IPS-18a (cell line): ENCODE measurements at regions not wholly inside any gene's neighbourhood (a gene's known extent, or its start where the extent isn't known, plus 50 kb on each side); places are given as distances from the start of the nearest gene placed in this dataset.
"Not testable (repeated sequence)": the region's sequence is repeated elsewhere in the genome, so short reads cannot be mapped to it uniquely, and the experiment has no call there.

Experiments used
- H3K27ac ChIP-seq: one replicate; pipeline ENCODE4 v1.5.1; 2013; ENCODE audit warnings: low read length
- H3K27me3 ChIP-seq: one replicate; pipeline ENCODE4 v1.6.1; 2013; ENCODE audit warnings: mild to moderate bottlenecking, low read length; ENCODE audit not compliant: control insufficient read depth, insufficient read depth
- H3K36me3 ChIP-seq: one replicate; pipeline ENCODE4 v1.6.1; 2013; ENCODE audit warnings: low read depth, low read length; ENCODE audit not compliant: control insufficient read depth
- H3K4me1 ChIP-seq: one replicate; pipeline ENCODE4 v1.6.1; 2013; ENCODE audit warnings: low read depth, low read length; ENCODE audit not compliant: control insufficient read depth
- H3K4me3 ChIP-seq: one replicate; pipeline ENCODE4 v1.5.1; 2013; ENCODE audit warnings: low read length
- H3K9ac ChIP-seq: one replicate; pipeline ENCODE4 v1.6.1; 2013; ENCODE audit warnings: mild to moderate bottlenecking, low read length, moderate library complexity
- H3K9me3 ChIP-seq: one replicate; pipeline ENCODE4 v1.6.1; 2013; ENCODE audit warnings: low read depth, low read length; ENCODE audit not compliant: control insufficient read depth

DNA sequence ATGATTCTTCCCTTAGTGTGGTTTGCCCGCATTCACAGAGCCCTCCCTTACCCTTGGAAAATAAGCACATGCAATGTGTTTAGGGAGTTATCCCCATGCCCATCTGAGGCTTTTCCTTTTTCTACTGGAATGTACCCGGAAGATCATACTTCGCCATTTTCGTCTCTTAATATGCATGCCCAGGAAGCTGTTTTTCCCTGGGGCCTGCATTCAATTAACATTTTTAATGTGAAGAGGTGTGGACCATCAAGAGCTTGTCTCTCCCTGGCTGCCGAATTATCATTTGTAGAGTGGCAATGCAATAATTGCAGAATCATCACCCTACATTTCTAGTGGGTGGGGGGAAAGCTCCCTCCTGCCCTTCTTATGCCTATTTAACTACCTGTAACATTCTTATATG is 976.3 kb downstream of the DIPK2A start:
- Histone ChIP-seq H3K27me3 (no peaks in the 10 kb centered on the region), H3K36me3 (no peaks in the 10 kb centered on the region), H3K4me3 (no peak overlapping the region), H3K9ac (no peak overlapping the region), H3K27ac (no peak overlapping the region), H3K4me1 (no peaks in the 10 kb centered on the region), H3K9me3 (peaks cover 8% of the 10 kb centered on the region)

DNA sequence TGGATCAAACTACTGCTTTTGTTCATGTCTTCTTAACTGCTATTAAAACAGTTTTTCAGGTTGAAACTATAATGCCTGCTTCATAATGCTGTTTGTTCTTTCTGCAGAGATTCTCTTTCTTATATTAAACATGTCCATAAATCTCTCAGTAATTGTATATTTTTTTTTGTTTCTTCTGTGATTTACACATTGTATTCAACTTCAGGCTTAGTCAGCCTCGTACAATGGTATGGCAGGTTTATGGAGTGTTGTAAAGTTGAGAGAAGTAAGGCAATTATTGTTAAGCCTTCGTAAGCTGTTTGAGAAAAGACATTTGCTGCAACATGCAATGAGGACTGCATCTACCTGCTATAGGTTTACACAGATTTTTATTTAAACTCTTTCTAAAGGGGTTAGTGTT is 977.1 kb downstream of the DIPK2A start:
- no peak overlapping the region for H3K4me3 ChIP-seq
- H3K36me3 ChIP-seq, result no peaks in the 10 kb centered on the region
- H3K27ac ChIP-seq, result no peak overlapping the region
- no peaks in the 10 kb centered on the region for H3K4me1 ChIP-seq
- no peaks in the 10 kb centered on the region for H3K27me3 ChIP-seq
- H3K9ac ChIP-seq, result no peak overlapping the region
- peaks cover 8% of the 10 kb centered on the region for H3K9me3 ChIP-seq

DNA sequence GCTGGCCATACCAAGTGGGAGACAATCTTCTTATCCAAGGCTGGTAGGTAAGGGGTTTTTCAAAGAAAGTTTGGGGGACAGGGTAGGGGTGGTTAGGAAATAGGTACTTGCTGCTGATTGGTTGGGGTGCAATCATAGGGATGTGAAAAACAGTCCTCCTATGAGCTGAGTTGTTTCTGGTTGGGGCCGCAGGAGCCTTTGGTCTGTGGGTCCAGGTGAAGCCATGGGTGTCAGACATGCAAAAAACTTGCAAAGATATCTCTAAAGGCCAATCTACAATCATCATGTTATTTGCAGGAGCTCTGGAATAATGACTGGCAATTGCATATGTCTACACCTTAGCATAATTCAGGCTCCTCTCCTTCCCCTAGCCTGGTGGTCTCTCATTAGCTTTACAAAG is 982.3 kb downstream of the DIPK2A start:
- Histone ChIP-seq H3K4me1 (no peaks in the 10 kb centered on the region), H3K27ac (no peak overlapping the region), H3K9me3 (peaks cover 8% of the 10 kb centered on the region), H3K36me3 (no peaks in the 10 kb centered on the region), H3K27me3 (no peaks in the 10 kb centered on the region), H3K9ac (no peak overlapping the region), H3K4me3 (no peak overlapping the region)

DNA sequence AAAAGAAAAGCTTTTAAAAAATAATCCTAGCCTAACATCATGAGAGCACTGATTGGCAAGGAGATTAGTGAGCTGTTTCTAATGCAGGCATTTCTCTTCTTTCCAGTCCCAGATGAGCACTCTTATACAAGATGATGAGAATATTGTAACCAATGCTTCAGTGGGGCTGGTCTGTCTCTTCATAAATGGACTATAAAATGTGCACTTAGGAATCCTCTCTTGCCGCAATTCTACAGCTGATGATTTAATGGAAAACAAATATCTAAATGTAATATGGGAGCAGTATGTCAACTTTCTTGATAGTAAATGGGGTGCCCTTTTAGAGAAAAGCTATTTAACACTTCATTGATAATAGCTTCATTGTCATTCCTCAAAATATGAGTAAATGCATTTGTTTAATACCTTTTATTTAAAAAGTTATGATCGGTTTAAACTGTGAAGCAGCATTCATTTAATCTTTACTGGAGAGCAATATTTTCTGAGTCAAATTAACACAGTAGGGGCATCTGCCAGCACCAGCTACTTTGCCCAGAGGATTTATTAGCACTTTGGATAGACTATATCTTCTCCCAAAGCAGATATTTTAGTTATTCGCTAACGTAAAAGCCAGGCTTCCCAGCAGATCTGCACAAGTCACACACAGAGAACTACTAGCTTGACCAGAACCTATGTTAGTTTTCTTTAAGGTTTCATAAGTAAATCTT is 985.9 kb downstream of the DIPK2A start:
- Histone ChIP-seq H3K36me3 (no peaks in the 10 kb centered on the region), H3K27ac (no peak overlapping the region), H3K27me3 (no peaks in the 10 kb centered on the region), H3K9me3 (no peaks in the 10 kb centered on the region), H3K4me1 (no peaks in the 10 kb centered on the region), H3K9ac (no peak overlapping the region), H3K4me3 (no peak overlapping the region)

DNA sequence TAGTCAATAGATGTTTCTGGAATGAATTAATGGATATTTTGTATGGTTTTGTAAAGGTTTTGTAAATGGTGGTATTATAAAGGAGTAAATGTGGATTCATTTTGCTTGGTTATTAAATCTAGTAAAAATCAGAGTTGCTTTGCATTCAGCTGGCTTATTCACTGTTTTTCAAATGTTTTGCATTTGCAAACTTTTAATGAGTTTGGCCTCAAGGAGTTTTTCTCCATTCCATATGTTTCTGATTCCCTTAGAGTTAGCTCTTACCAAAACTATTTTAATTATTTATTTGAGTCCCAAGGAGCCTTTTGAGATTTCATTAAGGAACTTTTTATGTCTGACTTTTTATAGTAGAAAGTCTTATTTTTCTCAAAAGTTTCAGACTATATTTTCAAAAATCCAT is 992.2 kb downstream of the DIPK2A start:
- Histone ChIP-seq H3K9me3 (no peaks in the 10 kb centered on the region), H3K36me3 (no peaks in the 10 kb centered on the region), H3K4me1 (no peaks in the 10 kb centered on the region), H3K27me3 (no peaks in the 10 kb centered on the region), H3K4me3 (no peak overlapping the region), H3K9ac (no peak overlapping the region), H3K27ac (no peak overlapping the region)

DNA sequence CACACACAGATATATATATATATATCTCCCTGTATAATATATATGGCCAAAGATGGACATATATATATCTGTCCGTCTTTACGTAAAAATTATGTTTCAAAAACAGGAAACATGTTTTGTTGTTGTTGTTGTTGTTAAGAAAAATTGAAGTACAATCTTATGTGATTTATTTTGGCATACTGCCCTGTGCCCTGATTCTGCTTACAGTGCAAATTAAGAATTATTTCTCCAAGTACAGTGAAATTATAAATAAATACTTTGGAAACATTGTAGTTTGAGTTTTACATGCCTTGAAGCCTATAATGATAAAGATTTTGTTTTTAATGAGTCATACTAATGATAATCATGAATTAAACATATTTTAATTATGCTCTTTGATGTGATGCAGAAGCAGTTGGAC is 994.9 kb downstream of the DIPK2A start:
- no peak overlapping the region for H3K4me3 ChIP-seq
- no peak overlapping the region for H3K9ac ChIP-seq
- no peak overlapping the region for H3K27ac ChIP-seq
- H3K9me3 ChIP-seq, result no peaks in the 10 kb centered on the region
- no peaks in the 10 kb centered on the region for H3K27me3 ChIP-seq
- no peaks in the 10 kb centered on the region for H3K36me3 ChIP-seq
- no peaks in the 10 kb centered on the region for H3K4me1 ChIP-seq

DNA sequence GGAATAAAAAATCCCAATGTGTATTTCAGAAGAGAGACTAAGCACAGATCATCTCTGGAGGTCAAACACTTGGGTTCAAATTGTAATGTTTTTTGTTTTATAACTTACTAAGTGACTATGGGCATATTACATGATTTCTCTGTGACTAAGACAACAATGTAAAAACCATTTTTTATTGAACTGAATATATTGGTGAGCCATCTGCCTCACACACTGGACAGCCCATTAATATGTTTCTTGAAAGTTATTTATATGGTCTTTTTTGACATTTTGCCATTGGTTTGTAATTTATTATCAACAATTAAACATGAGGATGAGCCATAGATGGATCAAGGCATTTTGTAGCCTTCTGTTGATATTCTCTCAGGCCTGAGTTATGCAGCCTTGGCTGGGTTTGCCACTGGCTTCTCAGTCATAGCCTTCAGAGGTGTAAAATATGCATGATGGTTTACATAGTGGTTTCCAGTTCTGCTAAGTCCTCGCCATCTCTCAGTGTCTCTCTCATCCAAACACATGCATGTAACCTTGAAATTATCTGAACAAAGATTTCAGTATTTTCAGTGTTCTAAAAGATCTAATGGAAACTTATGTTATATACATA is 997.2 kb downstream of the DIPK2A start:
- Histone ChIP-seq H3K27ac (no peak overlapping the region), H3K4me1 (no peaks in the 10 kb centered on the region), H3K4me3 (no peak overlapping the region), H3K27me3 (no peaks in the 10 kb centered on the region), H3K9me3 (no peaks in the 10 kb centered on the region), H3K36me3 (no peaks in the 10 kb centered on the region), H3K9ac (no peak overlapping the region)

DNA sequence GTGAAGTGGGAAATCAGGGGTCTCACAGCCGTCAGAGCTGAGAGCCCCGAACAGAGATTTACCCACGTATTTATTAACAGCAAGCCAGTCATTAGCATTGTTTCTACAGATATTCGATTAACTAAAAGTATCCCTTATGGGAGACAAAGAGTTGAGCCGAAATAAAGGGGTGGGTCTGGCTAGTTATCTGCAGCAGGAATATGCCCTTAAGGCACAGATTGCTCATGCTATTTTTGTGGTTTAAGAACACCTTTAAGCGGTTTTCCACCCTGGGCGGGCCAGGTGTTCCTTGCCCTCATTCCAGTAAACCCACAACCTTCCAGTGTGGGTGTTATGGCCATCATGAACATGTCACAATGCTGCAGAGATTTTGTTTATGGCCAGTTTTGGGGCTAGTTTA is 1012.9 kb downstream of the DIPK2A start:
- not testable (repeated sequence) for H3K36me3 ChIP-seq, H3K4me1 ChIP-seq, H3K27me3 ChIP-seq, H3K4me3 ChIP-seq, H3K9me3 ChIP-seq, H3K9ac ChIP-seq, H3K27ac ChIP-seq

DNA sequence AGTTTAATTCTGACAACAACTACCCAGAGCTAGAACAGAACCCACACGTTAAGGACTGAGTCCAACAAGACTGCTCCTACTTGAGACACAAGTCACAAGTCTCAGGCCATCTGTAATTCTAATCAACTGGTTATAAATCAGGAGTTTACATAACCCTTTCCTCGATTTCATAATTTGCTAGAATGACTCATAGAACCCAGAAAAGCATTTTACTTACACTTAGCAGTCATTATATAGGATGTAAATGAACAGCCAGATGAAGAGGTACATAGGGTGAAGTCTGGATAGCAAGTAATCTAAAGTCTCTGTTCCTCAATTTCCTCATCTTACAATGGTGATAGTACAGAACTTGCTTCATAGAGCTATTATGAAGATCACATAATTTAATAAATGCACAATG is 1018.2 kb downstream of the DIPK2A start:
- H3K36me3 ChIP-seq, result no peaks in the 10 kb centered on the region
- no peaks in the 10 kb centered on the region for H3K9me3 ChIP-seq
- no peak overlapping the region for H3K9ac ChIP-seq
- no peaks in the 10 kb centered on the region for H3K27me3 ChIP-seq
- no peaks in the 10 kb centered on the region for H3K4me1 ChIP-seq
- no peak overlapping the region for H3K4me3 ChIP-seq
- H3K27ac ChIP-seq, result no peak overlapping the region

DNA sequence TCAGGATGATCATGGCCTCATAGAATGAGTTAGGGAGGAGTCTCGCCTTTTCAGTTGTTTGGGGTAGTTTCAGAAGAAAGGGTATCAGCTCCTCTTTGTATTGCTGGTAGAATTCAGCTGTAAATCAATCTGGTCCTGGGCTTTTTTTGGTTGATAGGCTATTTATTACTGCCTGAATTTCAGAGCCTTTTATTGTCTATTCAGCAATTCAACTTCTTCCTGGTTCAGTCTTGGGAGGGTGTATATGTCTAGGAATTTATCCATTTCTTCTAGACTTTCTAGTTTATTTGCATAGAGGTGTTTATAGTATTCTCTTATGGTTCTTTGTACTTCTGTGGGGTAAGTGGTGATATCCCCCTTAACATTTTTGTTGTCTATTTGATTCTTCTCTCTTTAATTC is 1024.2 kb downstream of the DIPK2A start:
- Histone ChIP-seq H3K27ac (no peak overlapping the region), H3K9ac (no peak overlapping the region), H3K36me3 (no peaks in the 10 kb centered on the region), H3K9me3 (no peaks in the 10 kb centered on the region), H3K4me1 (no peaks in the 10 kb centered on the region), H3K27me3 (no peaks in the 10 kb centered on the region), H3K4me3 (no peak overlapping the region)

DNA sequence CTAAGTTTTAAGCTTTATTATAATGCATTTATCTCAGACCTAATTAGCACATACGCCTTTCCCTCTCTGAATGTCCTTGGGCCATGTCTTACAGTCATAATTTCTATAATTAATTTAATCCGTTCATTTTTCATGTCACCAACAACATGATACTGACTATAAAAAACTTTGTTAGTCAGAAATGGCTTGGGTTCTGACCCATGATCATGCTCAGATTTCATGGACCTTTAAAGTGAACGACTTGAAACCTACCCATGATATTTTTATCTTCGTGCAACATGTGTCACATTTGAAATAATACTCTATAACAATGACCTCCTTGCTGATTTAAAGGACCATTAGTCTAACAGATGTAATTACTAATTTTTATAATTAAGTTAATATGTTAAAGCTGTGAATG is 1033.8 kb downstream of the DIPK2A start:
- Histone ChIP-seq H3K9ac (no peak overlapping the region), H3K4me1 (no peaks in the 10 kb centered on the region), H3K27ac (no peak overlapping the region), H3K4me3 (no peak overlapping the region), H3K36me3 (no peaks in the 10 kb centered on the region), H3K27me3 (no peaks in the 10 kb centered on the region), H3K9me3 (peaks cover 3% of the 10 kb centered on the region)

DNA sequence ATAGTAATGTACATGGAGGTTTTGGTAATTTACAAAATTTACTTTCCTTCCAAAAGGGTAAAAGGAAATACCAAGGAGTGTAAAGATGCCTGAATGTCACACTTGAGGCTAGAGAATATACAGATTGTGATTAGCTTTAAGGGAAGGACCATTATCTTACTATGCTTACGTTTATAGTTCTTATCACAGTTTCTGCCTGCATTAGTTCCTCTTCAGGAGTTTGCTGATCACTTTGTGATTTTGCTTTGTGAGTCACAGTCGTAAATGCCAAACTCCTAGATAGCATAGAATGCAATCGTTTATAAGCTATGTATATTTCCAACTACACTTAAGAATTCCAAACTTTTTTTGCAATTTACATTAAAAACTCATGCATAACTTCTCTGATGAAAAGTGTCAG is 1034.6 kb downstream of the DIPK2A start:
- Histone ChIP-seq H3K36me3 (no peaks in the 10 kb centered on the region), H3K4me1 (no peaks in the 10 kb centered on the region), H3K9ac (no peak overlapping the region), H3K4me3 (no peak overlapping the region), H3K27ac (no peak overlapping the region), H3K9me3 (peaks cover 3% of the 10 kb centered on the region), H3K27me3 (no peaks in the 10 kb centered on the region)
